Left renal pelvis (tissue), 4 donors: ENCODE measurements at regions not wholly inside any gene's neighbourhood (a gene's known extent, or its start where the extent isn't known, plus 50 kb on each side); places are given as distances from the start of the nearest gene placed in this dataset.

Source experiments
- DNase-seq, 4 donors: peaks; one replicate each; pipeline ENCODE4 v3.0.0-alpha.2; 2013; ENCODE audit warnings: low read depth in 4 of 4, low spot score in 3 of 4

- no peak for DNase-seq
Measured at GRCh38 chr7:54701982-54702381, 57.0 kb downstream of the SEC61G start.

GRCh38 chr7:54699715-54700114 is 59.3 kb downstream of the SEC61G start:
- DNase-seq: no peak

GRCh38 chr7:54697659-54698186 is 61.3 kb downstream of the SEC61G start:
- DNase-seq: no peak

GRCh38 chr7:54690892-54691291 is 68.1 kb downstream of the SEC61G start:
- DNase-seq: no peak

- DNase-seq: no peak
Measured at GRCh38 chr7:54690050-54690443, 69.0 kb downstream of the SEC61G start.

- DNase-seq: peak in 1 of 4 donors; percentile 2
Measured at GRCh38 chr7:54689394-54690049, 69.5 kb downstream of the SEC61G start.

- no peak for DNase-seq
Measured at GRCh38 chr7:54687462-54688212, 71.4 kb downstream of the SEC61G start.

- no peak for DNase-seq
Measured at GRCh38 chr7:54680377-54681005, 78.5 kb downstream of the SEC61G start.

GRCh38 chr7:54679490-54679817 is 79.6 kb downstream of the SEC61G start:
- DNase-seq: no peak

- DNase-seq: no peak
Measured at GRCh38 chr7:54678763-54679489, 80.1 kb downstream of the SEC61G start.

- DNase-seq: no peak
Measured at GRCh38 chr7:54674891-54675290, 84.1 kb downstream of the SEC61G start.

- no peak for DNase-seq
Measured at GRCh38 chr7:54672519-54672918, 86.5 kb downstream of the SEC61G start.

GRCh38 chr7:54664235-54665228 is 94.5 kb downstream of the SEC61G start:
- peak; percentile 24 to 59 (median 50) for DNase-seq

- peak in 1 of 4 donors; percentile 12 for DNase-seq
Measured at GRCh38 chr7:54663603-54664234, 95.3 kb downstream of the SEC61G start.

GRCh38 chr7:54663186-54663585 is 95.8 kb downstream of the SEC61G start:
- DNase-seq: no peak

- DNase-seq: no peak
Measured at GRCh38 chr7:54662701-54663100, 96.3 kb downstream of the SEC61G start.

GRCh38 chr7:54653905-54654304 is 105.1 kb downstream of the SEC61G start:
- no peak for DNase-seq

- no peak for DNase-seq
Measured at GRCh38 chr7:54643064-54643463, 100.9 kb downstream of the VSTM2A start.

GRCh38 chr7:54637712-54638396 is 95.7 kb downstream of the VSTM2A start:
- no peak for DNase-seq
